NCI-H748 (cell line): ENCODE measurements at regions not wholly inside any gene's neighbourhood (a gene's known extent, or its start where the extent isn't known, plus 50 kb on each side); places are given as distances from the start of the nearest gene placed in this dataset.
A peak's percentile ranks its signal among the peaks of the same experiment; 100 is the strongest.

Experiments used
- DNase-seq: peaks from one replicate; lab custom pipeline; 2025; ENCODE audit not compliant: unreplicated experiment; lab: John Stamatoyannopoulos, UW

- DNase-seq = peak; percentile 84
Observed at GRCh38 chr2:221153226-221153625, 418.9 kb downstream of the EPHA4 start.

- DNase-seq = no peak
Observed at GRCh38 chr2:221154176-221154575, 417.9 kb downstream of the EPHA4 start.

DNA sequence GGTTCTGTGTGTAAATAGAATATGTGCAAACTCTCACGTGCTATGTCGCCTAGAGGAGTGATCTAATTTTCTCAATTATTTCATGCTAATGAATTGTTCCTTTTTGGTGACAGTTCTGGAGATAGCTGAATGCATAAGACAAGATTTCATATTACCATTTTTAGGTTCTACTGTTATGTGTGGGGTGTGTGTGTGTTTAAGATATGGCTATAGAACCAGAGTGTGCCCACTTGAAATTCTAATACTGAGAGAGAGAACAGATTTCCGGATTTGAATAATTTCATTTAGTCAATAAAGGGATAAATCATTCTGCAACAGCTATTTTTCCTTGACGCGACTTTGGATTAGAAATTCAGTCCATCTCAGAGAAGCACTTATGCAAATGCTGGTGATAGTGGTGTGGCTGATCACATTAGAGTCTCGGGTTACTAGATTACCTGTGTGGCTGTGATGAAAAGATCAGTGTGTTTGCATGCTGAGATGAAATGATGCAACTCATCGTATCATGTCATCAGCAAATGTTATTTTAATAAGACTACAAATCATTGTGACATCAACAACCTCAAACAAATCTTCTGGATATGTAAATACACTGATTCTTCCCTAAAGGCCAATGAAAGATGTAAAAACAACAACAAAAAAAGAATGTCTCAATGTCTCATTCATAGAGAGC is 415.9 kb downstream of the EPHA4 start:
- peak; percentile 87 for DNase-seq

GRCh38 chr2:221161186-221161585 is 410.9 kb downstream of the EPHA4 start:
- DNase-seq = no peak

DNA sequence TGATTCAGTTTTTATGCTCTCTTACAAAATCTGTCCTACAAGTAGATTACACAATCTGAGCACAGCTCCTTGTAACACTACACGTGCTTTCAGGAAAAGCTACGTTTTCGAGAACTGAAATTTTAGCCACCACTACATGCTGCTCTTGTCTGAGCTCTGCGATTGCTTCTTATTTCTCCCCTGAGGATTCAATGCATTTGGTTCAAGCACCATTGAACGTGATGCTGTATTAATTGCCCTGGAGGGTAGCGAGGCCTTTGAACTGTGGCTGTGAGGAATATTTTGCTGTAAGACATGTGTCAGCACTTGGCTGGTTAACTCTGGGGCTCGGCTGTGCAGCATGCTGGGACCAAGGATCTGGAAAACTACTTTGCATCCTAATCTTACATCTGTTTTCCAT is 405.8 kb downstream of the EPHA4 start:
- DNase-seq = no peak

GRCh38 chr2:221167561-221167960 is 404.5 kb downstream of the EPHA4 start:
- DNase-seq = no peak

DNA sequence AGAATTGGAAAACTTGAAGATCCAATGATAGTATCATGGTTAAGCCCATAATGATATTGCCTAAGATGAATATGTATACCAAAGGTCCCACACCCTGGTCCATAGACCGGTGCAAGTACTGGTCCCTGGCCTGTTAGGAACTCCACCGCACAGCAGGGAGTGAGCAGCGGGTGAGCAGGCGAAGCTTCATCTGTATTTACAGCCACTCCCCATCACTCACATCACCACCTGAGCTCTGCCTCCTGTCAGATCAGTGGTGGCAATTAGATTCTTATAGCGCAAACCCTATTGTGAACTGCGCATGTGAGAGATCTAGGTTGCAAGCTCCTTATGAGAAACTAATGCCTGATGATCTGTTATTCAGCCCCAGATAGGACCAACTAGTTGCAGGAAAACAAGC is 402.4 kb downstream of the EPHA4 start:
- peak; percentile 23 for DNase-seq

- no peak for DNase-seq
Observed at GRCh38 chr2:221170548-221170947, 401.6 kb downstream of the EPHA4 start.

DNA sequence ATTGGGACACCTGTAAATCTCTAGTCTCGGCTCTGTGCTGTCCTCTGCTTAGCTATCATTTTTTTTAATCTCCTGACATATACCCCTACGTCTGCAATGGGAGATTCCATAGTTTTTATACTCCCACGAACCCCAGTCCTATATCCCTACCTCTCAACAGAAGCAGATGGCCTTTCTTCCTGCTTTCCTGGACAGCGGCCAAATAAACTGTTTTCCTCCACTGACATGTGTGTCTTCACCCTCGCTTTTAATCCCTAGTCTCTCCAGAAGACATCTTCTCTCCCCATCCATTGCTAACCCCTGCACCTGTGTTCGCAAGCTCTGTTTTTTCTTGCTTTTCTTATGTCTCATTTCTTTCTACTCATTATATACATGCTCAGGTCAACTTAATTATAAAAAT is 395.4 kb downstream of the EPHA4 start:
- DNase-seq = peak; percentile 19

GRCh38 chr2:221178139-221178538 is 394.0 kb downstream of the EPHA4 start:
- DNase-seq = no peak

- no peak for DNase-seq
Observed at GRCh38 chr2:221186873-221187272, 385.2 kb downstream of the EPHA4 start.

DNA sequence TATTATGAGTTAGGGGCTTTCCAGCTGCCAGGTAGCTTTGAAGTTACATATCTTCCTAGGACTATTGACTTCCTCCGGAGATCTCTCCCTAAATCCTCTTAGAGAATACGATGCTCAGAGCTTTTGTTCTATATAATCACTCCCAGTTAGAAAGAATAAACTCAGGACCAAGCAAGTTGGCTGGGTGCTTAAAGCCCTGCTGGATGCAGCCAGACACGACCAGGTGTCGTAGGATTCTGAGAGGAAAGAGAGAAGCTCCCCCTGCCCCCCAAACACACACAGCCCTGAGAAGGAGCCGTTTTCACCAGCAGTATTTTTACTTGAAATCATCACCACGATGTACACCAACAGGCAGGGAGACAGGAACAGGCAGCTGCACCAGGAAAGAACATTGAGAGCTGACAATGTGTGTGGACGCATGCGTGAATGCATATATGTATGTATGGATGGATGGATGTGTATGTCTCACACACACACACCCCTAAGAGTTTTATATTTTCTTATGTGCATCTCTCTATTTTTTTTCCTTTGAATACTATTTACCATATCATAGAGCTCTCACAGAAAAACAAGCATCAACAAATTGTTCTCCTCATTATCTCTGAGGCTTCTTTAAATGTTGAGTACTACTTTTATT is 382.6 kb downstream of the EPHA4 start:
- no peak for DNase-seq

DNA sequence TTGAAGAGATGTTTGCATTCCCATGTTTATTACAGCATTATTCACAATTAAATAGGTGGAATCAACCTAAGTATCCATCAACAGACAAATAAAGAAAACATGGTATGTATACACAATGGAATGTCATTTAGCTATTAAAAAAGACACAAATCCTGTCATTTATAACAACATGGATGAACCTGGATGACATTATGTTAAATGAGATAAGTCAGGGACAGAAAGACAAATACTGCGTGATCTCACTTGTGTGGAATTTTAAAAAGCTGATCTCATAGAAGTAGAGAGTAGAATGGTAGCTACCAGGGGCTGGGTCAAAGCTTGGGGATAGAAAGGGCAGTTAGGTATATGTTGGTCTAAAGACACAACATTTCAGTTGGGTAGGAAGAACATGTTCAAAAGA is 376.3 kb downstream of the EPHA4 start:
- no peak for DNase-seq

GRCh38 chr2:221197225-221197856 is 374.8 kb downstream of the EPHA4 start:
- DNase-seq = no peak

GRCh38 chr2:221198309-221198708 is 373.8 kb downstream of the EPHA4 start:
- no peak for DNase-seq

DNA sequence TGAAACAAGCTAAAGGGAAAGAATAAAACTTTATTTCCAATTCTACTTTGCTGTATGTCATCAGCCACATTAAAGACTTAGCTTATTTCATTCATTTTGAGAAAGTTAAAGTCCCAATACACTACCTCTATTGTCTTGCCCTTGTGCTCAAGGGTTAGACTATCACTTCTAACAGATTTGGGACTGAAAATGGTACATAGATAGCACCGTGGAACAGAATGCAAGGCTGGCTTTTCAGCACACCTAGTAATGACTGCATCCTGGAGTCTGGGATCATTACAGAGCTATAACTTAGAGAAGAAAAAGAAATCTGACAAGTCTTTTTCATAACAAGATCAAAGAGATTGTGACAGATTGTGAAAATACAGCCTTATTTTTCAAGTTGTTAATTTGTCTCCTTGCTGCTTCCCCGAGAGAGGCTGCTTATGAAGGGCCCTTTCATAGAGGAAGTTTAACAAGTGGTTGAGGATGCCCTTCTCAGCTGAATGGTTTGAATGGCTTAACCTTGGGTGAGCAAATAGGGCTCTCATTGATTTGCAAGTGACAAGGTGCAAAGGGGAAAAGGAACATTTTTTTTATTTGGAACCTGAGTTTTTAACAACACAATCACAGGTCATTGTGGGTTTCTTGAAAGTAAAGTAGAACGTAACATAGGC is 371.8 kb downstream of the EPHA4 start:
- no peak for DNase-seq

- DNase-seq = no peak
Observed at GRCh38 chr2:221202431-221202830, 369.7 kb downstream of the EPHA4 start.

DNA sequence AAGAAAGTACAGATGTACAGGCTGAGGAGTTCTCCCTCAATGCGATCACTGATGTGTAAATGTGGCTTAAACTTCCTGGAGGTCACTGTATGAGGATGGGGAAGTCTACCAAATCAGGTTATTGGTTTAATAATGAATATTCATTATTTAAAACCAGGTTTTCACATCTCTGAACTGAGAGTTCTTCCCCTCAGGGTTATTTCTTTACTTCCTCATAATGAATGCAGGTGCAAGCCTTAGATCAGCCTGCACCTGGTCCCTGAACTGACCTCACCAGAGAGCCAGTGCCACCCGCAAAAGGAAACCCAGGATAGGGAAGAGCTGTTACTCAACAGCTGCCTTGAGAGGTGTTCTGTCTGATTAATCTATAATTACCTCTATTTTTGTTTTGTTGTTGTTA is 369.0 kb downstream of the EPHA4 start:
- peak; percentile 45 for DNase-seq

GRCh38 chr2:221203856-221204255 is 368.2 kb downstream of the EPHA4 start:
- peak; percentile 93 for DNase-seq

DNA sequence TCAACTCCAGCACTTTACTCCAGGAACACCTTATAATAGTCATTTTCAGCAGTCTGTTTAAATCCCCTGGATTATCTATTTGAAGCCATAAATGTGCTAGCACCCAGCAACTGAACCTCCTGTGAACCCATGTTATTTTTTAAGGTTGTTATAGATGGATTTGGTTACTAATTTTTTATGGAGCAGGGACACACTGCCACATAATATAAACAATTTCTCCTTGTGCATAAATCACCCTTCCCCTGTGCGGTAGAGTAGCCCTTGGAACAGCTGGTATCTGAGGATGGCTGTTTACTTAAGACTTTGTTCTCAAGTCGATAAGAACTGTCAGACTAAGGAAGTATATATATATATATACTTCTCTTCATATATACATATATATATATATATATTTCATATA is 367.4 kb downstream of the EPHA4 start:
- DNase-seq = peak; percentile 69

DNA sequence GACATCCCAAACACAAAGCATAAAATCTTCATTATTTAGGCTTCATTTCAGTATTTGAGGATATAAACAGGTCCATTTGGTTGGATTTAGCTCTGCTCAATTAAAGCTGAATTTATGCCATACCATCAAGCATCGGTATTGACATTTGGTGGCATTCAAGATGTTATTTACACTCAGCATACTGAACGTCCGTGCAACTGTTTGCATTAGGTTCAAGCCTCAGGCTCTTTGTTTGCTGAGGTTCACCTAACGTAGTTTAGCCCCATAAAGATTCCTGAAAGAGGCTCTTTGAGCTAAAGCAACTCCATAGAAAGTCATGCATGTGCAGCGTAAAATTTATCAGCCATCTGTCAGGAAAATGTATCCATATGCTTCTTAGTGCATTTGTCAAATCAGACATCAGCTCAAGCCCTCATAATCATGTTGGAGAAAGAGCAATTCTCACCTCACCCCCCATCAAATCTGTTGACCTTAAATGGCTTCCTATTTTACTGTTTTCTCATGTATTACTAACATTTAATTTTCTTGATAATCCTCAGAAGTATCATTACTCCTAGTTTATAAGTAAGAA is 366.9 kb downstream of the EPHA4 start:
- peak; percentile 93 for DNase-seq

DNA sequence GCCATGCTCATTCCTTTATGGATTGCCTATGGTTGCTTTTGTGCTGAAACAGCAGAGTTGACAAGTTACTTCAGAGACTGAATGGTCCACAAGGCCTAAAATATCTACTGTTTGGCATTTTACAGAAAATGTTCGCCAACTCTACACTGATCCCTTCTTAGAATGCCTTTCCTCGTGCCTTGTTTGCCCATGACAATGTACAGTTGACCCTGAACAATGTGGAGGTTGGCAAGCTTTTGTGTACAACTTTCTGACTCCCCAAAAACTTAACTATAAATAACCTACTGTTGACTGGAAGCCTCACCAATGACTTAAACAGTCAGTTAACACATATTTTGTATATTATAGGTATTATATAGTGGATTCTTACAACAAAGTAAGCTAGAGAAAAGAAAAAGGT is 361.4 kb downstream of the EPHA4 start:
- no peak for DNase-seq
